WTC11 (cell line): ENCODE measurements at regions not wholly inside any gene's neighbourhood (a gene's known extent, or its start where the extent isn't known, plus 50 kb on each side); places are given as distances from the start of the nearest gene placed in this dataset.
A peak's percentile ranks its signal among the peaks of the same experiment; 100 is the strongest.

ENCODE experiments used
- ATAC-seq: fragments of 200-7000 bp; cut with Tn5 transposase; 2 replicates; pipeline ENCODE4 v1.10.0; 2021; ENCODE audit warnings: mild to moderate bottlenecking, moderate library complexity
- CTCF ChIA-PET: fragments of 300-600 bp; sonication (Branson Sonifier 250); formaldehyde crosslinking; loops from one replicate; lab custom pipeline; 2021; ENCODE audit warnings: antibody characterized with exemption; lab: Charles Lee
- POLR2A ChIA-PET: fragments of 350-600 bp; sonication (Branson Sonifier 250); formaldehyde crosslinking; loops from one replicate; lab custom pipeline; 2021; ENCODE audit warnings: antibody characterized with exemption; lab: Charles Lee
- DNase-seq: peaks from one replicate; pipeline ENCODE4 v3.0.0; 2021; ENCODE audit warnings: low spot score
- H3K27ac Mint-ChIP-seq: 2 replicates; pipeline ENCODE4 v1.8.0; 2021; ENCODE audit warnings: mixed read lengths
- H3K27me3 Mint-ChIP-seq: 2 replicates; pipeline ENCODE4 v1.8.0; 2021; ENCODE audit warnings: low read depth, mild to moderate bottlenecking, moderate library complexity, mixed read lengths
- H3K36me3 Mint-ChIP-seq: 2 replicates; pipeline ENCODE4 v1.8.0; 2021; ENCODE audit warnings: mixed read lengths
- H3K4me1 Mint-ChIP-seq: 2 replicates; pipeline ENCODE4 v1.8.0; 2022; ENCODE audit warnings: mixed read lengths
- H3K4me3 Mint-ChIP-seq: 2 replicates; pipeline ENCODE4 v1.8.0; 2021; ENCODE audit warnings: mild to moderate bottlenecking, moderate library complexity, mixed read lengths
- H3K9me3 Mint-ChIP-seq: 2 replicates; pipeline ENCODE4 v1.8.0; 2021; ENCODE audit warnings: mixed read lengths
- ELF4 ChIP-seq: sonication (generic); formaldehyde crosslinking; IDR thresholded peaks from 2 replicates; pipeline ENCODE4 v1.8.1; 2022; ENCODE audit warnings: low read depth, mild to moderate bottlenecking, moderate library complexity, missing genetic modification reagents
- ESRRA ChIP-seq: sonication (generic); formaldehyde crosslinking; IDR thresholded peaks from 2 replicates; pipeline ENCODE4 v1.8.1; 2022; ENCODE audit warnings: mild to moderate bottlenecking, missing genetic modification reagents, borderline replicate concordance
- GTF2I ChIP-seq: fragments of 250-450 bp; sonication (Bioruptor Pico); conservative IDR thresholded peaks from 2 replicates; pipeline ENCODE4 v1.4.0; 2021; ENCODE audit warnings: mild to moderate bottlenecking
- JAZF1 ChIP-seq: fragments of 250-450 bp; sonication (Bioruptor Pico); IDR thresholded peaks from 2 replicates; pipeline ENCODE4 v1.9.0; 2021; ENCODE audit warnings: moderate library complexity, mild to moderate bottlenecking, inconsistent platforms
- NR1H2 ChIP-seq: sonication (generic); formaldehyde crosslinking; IDR thresholded peaks from 2 replicates; pipeline ENCODE4 v1.9.0; 2021; ENCODE audit warnings: mild to moderate bottlenecking, moderate library complexity, missing genetic modification reagents
- RORB ChIP-seq: fragments of 250-450 bp; sonication (Bioruptor Pico); IDR thresholded peaks from 2 replicates; pipeline ENCODE4 v1.9.0; 2021; ENCODE audit warnings: mild to moderate bottlenecking
- SMAD3 ChIP-seq: sonication (generic); formaldehyde crosslinking; IDR thresholded peaks from 2 replicates; pipeline ENCODE4 v1.8.0; 2022; ENCODE audit warnings: missing genetic modification reagents, mild to moderate bottlenecking, borderline replicate concordance
- SMAD4 ChIP-seq: sonication (generic); formaldehyde crosslinking; IDR thresholded peaks from 2 replicates; pipeline ENCODE4 v1.8.0; 2022; ENCODE audit warnings: mild to moderate bottlenecking, missing genetic modification reagents
- ZNF317 ChIP-seq: sonication (generic); formaldehyde crosslinking; IDR thresholded peaks from 2 replicates; pipeline ENCODE4 v1.8.1; 2023; ENCODE audit warnings: low read depth, mild to moderate bottlenecking, moderate library complexity, missing genetic modification reagents, borderline replicate concordance
- TF ChIP-seq, protein P1 (sequence below): sonication (generic); formaldehyde crosslinking; IDR thresholded peaks from 2 replicates; pipeline ENCODE4 v1.8.1; 2022; ENCODE audit warnings: mild to moderate bottlenecking, missing genetic modification reagents, moderate library complexity, borderline replicate concordance
- TF ChIP-seq, protein P2 (sequence below): sonication (generic); formaldehyde crosslinking; conservative IDR thresholded peaks from 2 replicates; pipeline ENCODE4 v1.8.1; 2022; ENCODE audit warnings: mild to moderate bottlenecking, missing genetic modification reagents
- TF ChIP-seq, protein P3 (sequence below): sonication (generic); formaldehyde crosslinking; IDR thresholded peaks from 2 replicates; pipeline ENCODE4 v1.8.1; 2023; ENCODE audit warnings: mild to moderate bottlenecking, missing genetic modification reagents, moderate library complexity
- TF ChIP-seq, protein P4 (sequence below): sonication (generic); formaldehyde crosslinking; IDR thresholded peaks from 2 replicates; pipeline ENCODE4 v1.8.1; 2023; ENCODE audit warnings: mild to moderate bottlenecking, moderate library complexity, missing genetic modification reagents
- TF ChIP-seq, protein P5 (sequence below): fragments of 250-450 bp; sonication (Bioruptor Pico); IDR thresholded peaks from 2 replicates; pipeline ENCODE4 v1.8.0; 2021; ENCODE audit warnings: mild to moderate bottlenecking
- TF ChIP-seq, protein P6 (sequence below): sonication (generic); formaldehyde crosslinking; IDR thresholded peaks from 2 replicates; pipeline ENCODE4 v1.8.0; 2023; ENCODE audit warnings: missing genetic modification reagents
- TF ChIP-seq, protein P7 (sequence below): sonication (generic); formaldehyde crosslinking; IDR thresholded peaks from 2 replicates; pipeline ENCODE4 v1.8.0; 2023; ENCODE audit warnings: mild to moderate bottlenecking, missing genetic modification reagents
- TF ChIP-seq, protein P8 (sequence below): sonication (generic); formaldehyde crosslinking; IDR thresholded peaks from 2 replicates; pipeline ENCODE4 v1.8.1; 2022; ENCODE audit warnings: low read depth, missing genetic modification reagents, borderline replicate concordance
- TF ChIP-seq, protein P9 (sequence below): sonication (generic); formaldehyde crosslinking; IDR thresholded peaks from 2 replicates; pipeline ENCODE4 v1.8.1; 2022; ENCODE audit warnings: mild to moderate bottlenecking, moderate library complexity, missing genetic modification reagents

DNA sequence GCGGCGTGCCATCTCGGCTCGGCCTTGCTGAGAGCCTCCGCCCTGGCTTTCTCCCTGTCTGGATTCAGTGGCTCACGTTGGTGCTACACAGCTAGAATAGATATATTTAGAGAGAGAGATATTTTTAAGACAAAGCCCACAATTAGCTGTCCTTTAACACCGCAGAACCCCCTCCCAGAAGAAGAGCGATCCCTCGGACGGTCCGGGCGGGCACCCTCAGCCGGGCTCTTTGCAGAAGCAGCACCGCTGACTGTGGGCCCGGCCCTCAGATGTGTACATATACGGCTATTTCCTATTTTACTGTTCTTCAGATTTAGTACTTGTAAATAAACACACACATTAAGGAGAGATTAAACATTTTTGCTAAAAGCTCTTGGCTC is 54.1 kb downstream of the PLXNA1 start:
- no peak for ATAC-seq
- H3K27ac Mint-ChIP-seq, result 0 out of 2 replicates have a peak overlapping the region, but pooled peaks have one; percentile 53
- H3K4me1 Mint-ChIP-seq, result peaks cover 1% of the 10 kb centered on the region; the same call in 1 of the 2 replicates
- no peaks in the 10 kb centered on the region for H3K9me3 Mint-ChIP-seq
- no peaks in the 10 kb centered on the region for H3K27me3 Mint-ChIP-seq
- POLR2A ChIA-PET, result no interaction called here
- no peak for TF ChIP-seq ZNF317 (CRISPR knock-in tag)
- TF ChIP-seq, protein P1, sequence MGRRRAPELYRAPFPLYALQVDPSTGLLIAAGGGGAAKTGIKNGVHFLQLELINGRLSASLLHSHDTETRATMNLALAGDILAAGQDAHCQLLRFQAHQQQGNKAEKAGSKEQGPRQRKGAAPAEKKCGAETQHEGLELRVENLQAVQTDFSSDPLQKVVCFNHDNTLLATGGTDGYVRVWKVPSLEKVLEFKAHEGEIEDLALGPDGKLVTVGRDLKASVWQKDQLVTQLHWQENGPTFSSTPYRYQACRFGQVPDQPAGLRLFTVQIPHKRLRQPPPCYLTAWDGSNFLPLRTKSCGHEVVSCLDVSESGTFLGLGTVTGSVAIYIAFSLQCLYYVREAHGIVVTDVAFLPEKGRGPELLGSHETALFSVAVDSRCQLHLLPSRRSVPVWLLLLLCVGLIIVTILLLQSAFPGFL, result no peak
- TF ChIP-seq JAZF1 (CRISPR knock-in tag), result no peak
- no peak for TF ChIP-seq SMAD4 (CRISPR knock-in tag)
- TF ChIP-seq SMAD3 (CRISPR knock-in tag), result no peak
- TF ChIP-seq, protein P2, sequence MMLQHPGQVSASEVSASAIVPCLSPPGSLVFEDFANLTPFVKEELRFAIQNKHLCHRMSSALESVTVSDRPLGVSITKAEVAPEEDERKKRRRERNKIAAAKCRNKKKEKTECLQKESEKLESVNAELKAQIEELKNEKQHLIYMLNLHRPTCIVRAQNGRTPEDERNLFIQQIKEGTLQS (CRISPR knock-in tag), result no peak
- H3K4me3 Mint-ChIP-seq, result no peak overlapping the region
- no peak for DNase-seq
- CTCF ChIA-PET, result no interaction called here
- H3K36me3 Mint-ChIP-seq, result no peaks in the 10 kb centered on the region; the same call in 1 of the 2 replicates

DNA sequence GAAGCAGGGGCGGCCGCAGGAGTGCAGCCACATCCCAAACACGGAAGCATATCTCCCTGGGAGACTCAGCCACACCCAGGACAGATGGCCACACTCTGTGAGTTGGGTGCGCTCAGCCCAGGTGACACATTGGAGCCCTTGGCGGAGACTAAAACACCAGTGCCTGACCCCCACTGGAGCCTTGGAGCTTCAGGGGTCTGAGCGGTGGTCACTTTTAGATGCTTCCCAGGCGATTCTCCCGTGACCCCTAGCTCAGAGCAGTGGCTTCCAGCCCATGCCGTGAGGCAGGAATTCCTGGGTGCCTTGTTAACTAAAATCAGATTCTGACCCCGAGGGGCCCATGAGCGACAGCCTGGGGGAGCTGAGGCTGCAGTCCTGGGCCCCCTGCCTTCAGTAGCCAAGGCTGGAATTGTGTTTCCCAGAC is 54.5 kb downstream of the PLXNA1 start:
- DNase-seq, result no peak
- Mint-ChIP-seq H3K4me3 (no peak overlapping the region), H3K4me1 (peaks cover 4% of the 10 kb centered on the region; the same call in 1 of the 2 replicates), H3K27me3 (no peaks in the 10 kb centered on the region), H3K9me3 (no peaks in the 10 kb centered on the region), H3K36me3 (no peaks in the 10 kb centered on the region), H3K27ac (0 out of 2 replicates have a peak overlapping the region, but pooled peaks have one; percentile 53)
- ChIA-PET POLR2A (no interaction called here), CTCF (interaction anchor here (1.6 kb wide), 1 partner anchor 53 kb away, joined by 4 read pairs; no protein-coding TSS in a partner anchor)
- ATAC-seq, result no peak
- TF ChIP-seq, protein P3, sequence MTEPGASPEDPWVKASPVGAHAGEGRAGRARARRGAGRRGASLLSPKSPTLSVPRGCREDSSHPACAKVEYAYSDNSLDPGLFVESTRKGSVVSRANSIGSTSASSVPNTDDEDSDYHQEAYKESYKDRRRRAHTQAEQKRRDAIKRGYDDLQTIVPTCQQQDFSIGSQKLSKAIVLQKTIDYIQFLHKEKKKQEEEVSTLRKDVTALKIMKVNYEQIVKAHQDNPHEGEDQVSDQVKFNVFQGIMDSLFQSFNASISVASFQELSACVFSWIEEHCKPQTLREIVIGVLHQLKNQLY (CRISPR knock-in tag), result no peak
- TF ChIP-seq ELF4 (CRISPR knock-in tag), result no peak
- TF ChIP-seq RORB, result no peak
- TF ChIP-seq, protein P4, sequence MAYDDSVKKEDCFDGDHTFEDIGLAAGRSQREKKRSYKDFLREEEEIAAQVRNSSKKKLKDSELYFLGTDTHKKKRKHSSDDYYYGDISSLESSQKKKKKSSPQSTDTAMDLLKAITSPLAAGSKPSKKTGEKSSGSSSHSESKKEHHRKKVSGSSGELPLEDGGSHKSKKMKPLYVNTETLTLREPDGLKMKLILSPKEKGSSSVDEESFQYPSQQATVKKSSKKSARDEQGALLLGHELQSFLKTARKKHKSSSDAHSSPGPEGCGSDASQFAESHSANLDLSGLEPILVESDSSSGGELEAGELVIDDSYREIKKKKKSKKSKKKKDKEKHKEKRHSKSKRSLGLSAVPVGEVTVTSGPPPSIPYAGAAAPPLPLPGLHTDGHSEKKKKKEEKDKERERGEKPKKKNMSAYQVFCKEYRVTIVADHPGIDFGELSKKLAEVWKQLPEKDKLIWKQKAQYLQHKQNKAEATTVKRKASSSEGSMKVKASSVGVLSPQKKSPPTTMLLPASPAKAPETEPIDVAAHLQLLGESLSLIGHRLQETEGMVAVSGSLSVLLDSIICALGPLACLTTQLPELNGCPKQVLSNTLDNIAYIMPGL, result no peak
- TF ChIP-seq, protein P5, sequence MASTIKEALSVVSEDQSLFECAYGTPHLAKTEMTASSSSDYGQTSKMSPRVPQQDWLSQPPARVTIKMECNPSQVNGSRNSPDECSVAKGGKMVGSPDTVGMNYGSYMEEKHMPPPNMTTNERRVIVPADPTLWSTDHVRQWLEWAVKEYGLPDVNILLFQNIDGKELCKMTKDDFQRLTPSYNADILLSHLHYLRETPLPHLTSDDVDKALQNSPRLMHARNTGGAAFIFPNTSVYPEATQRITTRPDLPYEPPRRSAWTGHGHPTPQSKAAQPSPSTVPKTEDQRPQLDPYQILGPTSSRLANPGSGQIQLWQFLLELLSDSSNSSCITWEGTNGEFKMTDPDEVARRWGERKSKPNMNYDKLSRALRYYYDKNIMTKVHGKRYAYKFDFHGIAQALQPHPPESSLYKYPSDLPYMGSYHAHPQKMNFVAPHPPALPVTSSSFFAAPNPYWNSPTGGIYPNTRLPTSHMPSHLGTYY, result no peak
- TF ChIP-seq SMAD4 (CRISPR knock-in tag), result no peak
- TF ChIP-seq ESRRA (CRISPR knock-in tag), result no peak
- TF ChIP-seq, protein P6, sequence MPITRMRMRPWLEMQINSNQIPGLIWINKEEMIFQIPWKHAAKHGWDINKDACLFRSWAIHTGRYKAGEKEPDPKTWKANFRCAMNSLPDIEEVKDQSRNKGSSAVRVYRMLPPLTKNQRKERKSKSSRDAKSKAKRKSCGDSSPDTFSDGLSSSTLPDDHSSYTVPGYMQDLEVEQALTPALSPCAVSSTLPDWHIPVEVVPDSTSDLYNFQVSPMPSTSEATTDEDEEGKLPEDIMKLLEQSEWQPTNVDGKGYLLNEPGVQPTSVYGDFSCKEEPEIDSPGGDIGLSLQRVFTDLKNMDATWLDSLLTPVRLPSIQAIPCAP (CRISPR knock-in tag), result no peak
- TF ChIP-seq, protein P7, sequence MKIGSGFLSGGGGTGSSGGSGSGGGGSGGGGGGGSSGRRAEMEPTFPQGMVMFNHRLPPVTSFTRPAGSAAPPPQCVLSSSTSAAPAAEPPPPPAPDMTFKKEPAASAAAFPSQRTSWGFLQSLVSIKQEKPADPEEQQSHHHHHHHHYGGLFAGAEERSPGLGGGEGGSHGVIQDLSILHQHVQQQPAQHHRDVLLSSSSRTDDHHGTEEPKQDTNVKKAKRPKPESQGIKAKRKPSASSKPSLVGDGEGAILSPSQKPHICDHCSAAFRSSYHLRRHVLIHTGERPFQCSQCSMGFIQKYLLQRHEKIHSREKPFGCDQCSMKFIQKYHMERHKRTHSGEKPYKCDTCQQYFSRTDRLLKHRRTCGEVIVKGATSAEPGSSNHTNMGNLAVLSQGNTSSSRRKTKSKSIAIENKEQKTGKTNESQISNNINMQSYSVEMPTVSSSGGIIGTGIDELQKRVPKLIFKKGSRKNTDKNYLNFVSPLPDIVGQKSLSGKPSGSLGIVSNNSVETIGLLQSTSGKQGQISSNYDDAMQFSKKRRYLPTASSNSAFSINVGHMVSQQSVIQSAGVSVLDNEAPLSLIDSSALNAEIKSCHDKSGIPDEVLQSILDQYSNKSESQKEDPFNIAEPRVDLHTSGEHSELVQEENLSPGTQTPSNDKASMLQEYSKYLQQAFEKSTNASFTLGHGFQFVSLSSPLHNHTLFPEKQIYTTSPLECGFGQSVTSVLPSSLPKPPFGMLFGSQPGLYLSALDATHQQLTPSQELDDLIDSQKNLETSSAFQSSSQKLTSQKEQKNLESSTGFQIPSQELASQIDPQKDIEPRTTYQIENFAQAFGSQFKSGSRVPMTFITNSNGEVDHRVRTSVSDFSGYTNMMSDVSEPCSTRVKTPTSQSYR (CRISPR knock-in tag), result no peak
- no peak for TF ChIP-seq NR1H2
- no peak for TF ChIP-seq GTF2I (CRISPR knock-in tag)
- TF ChIP-seq, protein P8, sequence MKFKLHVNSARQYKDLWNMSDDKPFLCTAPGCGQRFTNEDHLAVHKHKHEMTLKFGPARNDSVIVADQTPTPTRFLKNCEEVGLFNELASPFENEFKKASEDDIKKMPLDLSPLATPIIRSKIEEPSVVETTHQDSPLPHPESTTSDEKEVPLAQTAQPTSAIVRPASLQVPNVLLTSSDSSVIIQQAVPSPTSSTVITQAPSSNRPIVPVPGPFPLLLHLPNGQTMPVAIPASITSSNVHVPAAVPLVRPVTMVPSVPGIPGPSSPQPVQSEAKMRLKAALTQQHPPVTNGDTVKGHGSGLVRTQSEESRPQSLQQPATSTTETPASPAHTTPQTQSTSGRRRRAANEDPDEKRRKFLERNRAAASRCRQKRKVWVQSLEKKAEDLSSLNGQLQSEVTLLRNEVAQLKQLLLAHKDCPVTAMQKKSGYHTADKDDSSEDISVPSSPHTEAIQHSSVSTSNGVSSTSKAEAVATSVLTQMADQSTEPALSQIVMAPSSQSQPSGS (CRISPR knock-in tag), result no peak
- TF ChIP-seq, protein P9, sequence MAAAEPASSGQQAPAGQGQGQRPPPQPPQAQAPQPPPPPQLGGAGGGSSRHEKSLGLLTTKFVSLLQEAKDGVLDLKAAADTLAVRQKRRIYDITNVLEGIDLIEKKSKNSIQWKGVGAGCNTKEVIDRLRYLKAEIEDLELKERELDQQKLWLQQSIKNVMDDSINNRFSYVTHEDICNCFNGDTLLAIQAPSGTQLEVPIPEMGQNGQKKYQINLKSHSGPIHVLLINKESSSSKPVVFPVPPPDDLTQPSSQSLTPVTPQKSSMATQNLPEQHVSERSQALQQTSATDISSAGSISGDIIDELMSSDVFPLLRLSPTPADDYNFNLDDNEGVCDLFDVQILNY (CRISPR knock-in tag), result no peak
